Stimulated activated CD8-positive, alpha-beta memory T cell treated with anti-CD3 and anti-CD28 coated beads, Interleukin-12 subunit alpha, Interleukin-12 subunit beta, amount 100 ng/mL, for 24 hours (primary cell): ENCODE measurements at regions not wholly inside any gene's neighbourhood (a gene's known extent, or its start where the extent isn't known, plus 50 kb on each side); places are given as distances from the start of the nearest gene placed in this dataset.
"Not testable (repeated sequence)": the region's sequence is repeated elsewhere in the genome, so short reads cannot be mapped to it uniquely, and the experiment has no call there.

Experiments
- DNase-seq: peaks from one replicate; pipeline ENCODE4 v3.0.0-alpha.2; 2020; ENCODE audit errors: extremely low read depth

DNA sequence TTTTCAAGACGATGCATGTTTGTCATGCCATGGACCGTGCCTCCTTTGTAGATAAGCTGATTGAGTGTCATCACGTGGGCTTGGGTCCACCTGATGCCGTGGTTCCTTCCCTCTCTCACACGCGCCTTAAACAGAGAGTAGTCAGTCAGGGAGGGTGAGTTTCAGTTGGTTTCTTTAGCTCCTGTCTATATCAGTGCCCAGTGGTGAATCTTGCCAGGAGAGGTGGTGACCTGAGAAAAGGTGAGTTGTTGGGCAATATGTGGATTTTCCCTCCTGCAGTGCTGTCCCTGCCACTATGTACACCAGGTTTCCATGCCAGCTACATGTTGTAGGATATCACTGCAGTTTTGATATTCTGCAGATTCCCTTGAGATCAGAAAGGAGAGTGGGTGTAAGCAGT is 129.7 kb downstream of the LAT start:
- DNase-seq, result no peak

DNA sequence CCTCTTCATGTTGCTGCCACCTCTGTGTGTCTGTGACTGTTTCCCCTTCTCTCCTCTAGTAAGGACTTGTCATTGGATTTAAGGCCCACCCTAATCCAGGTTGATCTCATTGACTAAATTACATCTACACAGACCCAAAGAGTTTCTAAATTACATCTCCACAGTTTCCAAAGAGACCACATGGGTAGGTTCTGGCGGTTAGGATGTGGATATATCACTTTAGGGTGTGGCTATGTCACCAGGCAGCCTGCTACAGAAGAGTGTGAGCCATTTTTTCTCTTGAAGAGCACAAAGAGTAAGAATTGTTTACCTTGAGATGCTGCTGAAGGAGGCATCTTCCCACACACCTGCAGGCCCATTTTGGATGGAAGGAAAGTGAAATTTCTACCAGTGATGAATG is 128.6 kb downstream of the LAT start:
- DNase-seq, result not testable (repeated sequence)

GRCh38 chr16:29112755-29113347 is 128.0 kb downstream of the LAT start:
- no peak for DNase-seq

GRCh38 chr16:29111901-29112680 is 127.2 kb downstream of the LAT start:
- not testable (repeated sequence) for DNase-seq

DNA sequence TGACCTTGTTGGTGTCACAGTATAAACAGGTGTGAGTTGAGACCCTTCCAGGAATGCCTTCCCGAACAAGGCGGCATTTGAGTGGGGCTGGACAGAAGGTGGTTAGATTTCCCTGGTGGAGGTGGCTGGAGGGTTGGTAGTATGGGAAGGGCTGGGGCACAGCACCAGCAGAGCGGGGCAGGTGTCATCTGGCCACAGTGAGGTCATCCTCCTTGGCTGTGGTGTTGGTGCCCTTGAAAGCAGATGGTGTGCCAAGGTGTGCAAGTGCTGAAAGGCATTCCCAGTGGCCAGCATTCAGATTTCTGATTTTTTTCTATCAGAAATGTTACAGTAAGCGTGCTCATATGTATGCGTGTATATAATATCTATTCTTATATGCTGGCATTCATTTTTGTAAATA is 126.6 kb downstream of the LAT start:
- DNase-seq, result no peak

GRCh38 chr16:29108625-29109169 is 123.8 kb downstream of the LAT start:
- DNase-seq, result not testable (repeated sequence)

DNA sequence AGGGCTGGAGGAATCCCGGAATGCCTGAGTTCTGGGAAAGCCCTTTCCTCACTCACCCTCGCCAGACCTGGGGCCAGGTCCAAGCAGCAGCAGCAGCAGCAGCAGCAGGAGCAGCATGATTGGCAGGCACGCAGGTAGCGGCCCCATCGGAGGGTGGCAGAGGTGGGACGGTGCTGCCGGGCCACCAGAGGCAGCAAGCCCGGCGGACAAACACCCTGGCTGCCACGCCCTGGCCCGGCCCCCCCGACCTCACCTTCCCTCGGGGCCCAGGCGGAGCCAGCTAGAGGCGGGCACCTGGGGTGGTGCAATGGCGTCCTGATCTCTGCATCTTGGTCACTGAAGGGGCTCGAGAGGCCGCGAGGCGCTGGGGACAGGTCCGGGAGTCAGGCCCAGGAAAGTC is 122.4 kb downstream of the LAT start:
- DNase-seq, result no peak

- not testable (repeated sequence) for DNase-seq
Measured at GRCh38 chr16:29106259-29106908, 121.5 kb downstream of the LAT start.

DNA sequence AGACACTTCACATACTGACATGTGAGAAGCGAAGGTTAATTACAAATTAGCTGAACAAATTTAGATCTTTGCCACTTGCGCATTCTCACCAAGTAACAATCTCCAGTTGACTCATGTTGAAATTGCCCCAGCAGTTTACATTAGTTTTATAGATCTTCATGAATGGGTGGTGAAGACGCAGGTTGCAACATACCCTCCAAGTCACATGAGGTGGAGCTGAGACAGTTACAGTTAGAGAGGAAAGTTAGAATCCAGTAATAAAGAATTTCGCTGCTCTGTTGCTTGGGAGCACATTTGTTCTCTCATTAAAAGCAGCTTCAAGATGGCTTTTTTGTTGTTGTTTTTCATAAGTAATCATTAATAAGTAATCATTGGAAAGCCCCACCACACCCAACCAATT is 119.7 kb downstream of the LAT start:
- DNase-seq, result not testable (repeated sequence)

DNA sequence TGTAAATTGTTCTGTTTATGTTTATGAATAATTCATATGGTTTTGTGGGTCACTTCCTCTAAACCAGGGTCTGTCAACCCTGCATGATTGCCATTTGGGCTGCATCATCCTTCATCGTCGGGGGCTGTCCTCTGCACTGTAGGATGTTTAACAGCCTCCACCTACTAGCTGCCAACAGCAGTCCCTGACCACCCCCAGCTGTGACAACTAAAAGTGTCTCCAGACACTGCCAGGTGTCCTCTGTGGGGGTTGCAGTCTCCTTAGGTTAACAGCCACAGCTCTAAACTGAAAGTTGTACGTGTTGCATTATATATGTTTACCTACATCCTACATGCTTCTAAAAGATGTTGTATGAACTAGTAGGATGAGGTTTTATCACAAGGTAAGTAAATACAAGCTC is 113.1 kb downstream of the LAT start:
- DNase-seq, result not testable (repeated sequence)

GRCh38 chr16:29094729-29095624 is 110.1 kb downstream of the LAT start:
- not testable (repeated sequence) for DNase-seq

DNA sequence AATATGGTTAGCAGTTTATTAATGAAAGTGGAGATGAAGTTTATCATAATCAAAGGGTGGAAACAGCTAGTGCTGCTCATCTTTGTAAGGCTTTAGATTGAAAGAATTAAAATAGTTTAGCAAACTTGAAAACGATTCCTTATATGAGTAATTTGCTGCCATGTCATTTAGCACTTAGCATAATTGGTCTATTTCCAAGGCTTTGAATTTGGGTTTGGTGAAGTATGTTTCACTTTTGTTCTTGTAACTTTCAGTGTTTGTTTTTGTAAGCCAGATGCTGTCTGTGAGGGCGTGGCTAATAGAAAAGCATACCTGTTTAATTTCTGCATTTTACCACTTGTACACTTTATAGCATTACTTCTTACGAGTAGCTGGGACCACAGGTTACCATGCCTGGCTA is 109.5 kb downstream of the LAT start:
- DNase-seq, result not testable (repeated sequence)

DNA sequence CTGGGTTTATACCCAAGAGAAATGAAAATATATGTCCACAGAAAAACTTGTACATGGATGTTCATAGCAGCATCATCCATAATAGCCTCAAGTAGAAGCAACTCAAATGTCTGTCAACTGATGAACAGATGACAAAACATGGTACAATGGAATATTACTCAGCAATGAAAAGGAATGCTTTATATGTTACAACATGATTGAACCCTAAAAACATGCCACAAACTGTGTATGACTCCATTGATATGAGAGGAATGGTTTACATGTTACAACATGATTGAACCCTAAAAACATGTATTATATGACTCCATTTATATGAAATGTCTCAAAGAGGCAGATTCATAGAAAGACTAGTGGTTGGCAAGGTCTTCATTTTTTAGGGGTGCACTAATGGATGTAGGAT is 104.8 kb downstream of the LAT start:
- DNase-seq, result not testable (repeated sequence)

DNA sequence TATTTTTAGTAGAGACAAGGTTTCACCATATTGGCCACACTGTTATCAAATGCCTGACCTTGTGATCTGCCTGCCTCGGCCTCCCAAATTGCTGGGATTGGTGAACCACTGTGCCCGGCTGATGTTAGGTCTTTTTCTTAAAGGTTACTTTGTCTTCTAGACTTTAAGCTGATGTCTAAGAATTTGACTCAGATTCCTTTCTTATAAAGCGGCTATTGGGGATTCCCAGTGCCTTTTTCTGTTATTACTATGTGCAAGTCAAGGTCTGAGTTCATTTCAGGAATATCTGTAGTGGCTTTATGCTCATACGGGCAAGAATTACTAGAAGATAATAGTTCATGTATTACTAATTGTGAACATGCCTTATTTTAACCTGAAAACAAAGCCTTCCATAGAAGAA is 102.8 kb downstream of the LAT start:
- DNase-seq, result not testable (repeated sequence)

DNA sequence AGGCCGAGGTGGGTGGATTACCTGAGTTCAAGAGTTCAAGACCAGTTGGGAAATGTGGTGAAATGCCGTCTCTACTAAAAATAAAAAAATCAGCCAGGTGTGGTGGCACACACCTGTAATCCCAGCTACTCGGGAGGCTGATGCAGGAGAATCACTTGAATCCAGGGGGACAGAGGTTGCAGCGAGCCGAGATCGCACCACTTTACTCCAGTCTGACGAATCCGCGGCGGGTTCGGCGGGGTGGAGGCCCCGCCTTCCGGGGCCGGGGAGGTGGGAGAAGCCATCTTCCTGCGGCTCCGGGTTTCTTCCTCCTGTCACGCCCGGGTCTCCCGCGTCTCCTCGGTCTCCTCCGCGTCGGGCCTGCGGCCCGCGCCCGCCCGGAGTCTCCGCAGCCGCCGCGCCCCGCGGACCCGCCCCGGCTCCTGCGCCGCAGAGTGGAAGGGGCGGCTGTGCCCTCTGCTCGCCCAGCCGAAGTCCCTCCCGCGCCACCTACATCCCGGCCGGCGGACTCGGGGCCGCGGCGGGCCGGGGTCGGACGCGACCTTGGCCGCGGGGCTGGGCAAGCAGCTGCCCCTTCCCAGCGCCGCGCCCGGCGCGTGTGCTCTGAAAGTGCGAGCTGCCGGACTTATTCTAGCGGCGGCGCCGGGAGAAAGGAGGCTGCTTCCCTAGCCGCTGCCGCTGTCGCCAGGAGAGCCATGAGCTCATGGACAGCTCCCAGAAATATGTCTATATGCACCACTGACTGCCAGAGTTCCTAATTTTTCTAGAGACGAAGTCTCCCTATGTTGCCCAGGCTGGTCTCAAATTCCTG is 97.2 kb downstream of the LAT start:
- not testable (repeated sequence) for DNase-seq

- not testable (repeated sequence) for DNase-seq
Measured at GRCh38 chr16:29074554-29075402, 89.9 kb downstream of the LAT start.

DNA sequence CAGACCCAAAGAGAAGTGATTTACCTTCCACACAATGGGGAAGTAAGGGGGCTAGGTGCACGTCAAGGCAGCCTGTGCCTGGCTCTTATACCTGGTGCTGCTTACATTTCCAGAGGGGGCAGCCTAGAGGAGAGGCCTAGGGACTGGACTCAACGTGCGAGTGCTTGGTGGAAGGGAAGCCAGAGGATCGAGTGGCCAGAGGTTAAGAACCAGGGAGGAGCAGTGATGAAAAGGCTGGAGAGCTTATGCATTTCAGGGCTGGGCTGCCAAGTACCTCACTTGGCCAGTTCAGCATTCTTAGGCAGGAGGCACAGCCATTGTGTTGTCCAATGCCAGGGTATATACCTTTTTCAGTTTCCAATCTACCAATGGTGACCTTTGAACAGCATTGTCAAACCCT is 77.4 kb downstream of the LAT start:
- DNase-seq, result not testable (repeated sequence)

- not testable (repeated sequence) for DNase-seq
Measured at GRCh38 chr16:29061467-29061921, 76.6 kb downstream of the LAT start.

DNA sequence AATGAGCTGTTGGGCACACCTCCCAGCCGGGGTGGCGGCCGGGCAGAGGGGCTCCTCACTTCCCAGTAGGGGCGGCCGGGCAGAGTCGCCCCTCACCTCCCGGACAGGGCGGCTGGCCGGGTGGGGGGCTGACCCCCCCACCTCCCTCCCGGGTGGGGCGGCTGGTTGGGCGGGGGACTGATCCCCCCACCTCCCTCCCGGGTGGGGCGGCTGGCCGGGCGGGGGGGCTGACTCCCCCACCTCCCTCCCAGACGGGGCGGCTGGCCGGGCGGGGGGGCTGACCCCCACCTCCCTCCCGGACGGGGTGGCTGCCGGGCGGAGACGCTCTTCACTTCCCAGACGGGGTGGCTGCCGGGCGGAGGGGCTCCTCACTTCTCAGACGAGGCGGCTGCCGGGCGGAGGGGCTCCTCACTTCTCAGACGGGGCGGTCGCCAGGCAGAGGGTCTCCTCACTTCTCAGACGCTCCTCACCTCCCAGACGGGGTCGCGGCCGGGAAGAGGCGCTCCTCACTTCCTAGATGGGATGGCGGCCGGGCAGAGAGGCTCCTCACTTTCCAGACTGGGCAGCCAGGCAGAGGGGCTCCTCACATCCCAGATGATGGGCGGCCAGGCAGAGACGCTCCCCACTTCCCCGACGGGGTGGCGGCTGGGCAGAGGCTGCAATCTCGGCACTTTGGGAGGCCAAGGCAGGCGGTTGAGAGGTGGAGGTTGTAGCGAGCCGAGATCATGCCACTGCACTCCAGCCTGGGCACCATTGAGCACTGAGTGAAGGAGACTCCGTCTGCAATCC is 75.4 kb downstream of the LAT start:
- not testable (repeated sequence) for DNase-seq
